ENCODE measurements at regions not wholly inside any gene's neighbourhood (a gene's known extent, or its start where the extent isn't known, plus 50 kb on each side); places are given as distances from the start of the nearest gene placed in this dataset.

DNA sequence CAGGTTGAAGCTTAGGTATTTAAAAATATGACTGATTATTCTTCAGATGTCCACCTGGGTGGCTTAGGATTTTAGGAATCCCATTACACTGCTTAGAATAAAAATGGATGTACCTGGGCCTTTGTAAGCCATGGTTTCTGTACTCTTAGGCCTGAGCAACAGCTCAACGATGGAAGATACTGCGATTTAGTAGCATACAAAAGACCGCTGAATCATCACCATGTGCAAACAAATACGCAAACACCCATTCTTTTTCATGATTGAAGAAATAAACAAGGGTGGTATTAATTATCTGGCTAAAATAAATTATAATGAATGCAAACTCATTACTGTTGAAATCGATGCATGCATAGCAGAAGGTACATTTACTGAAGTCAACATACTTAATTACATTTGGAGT lies 188.9 kb downstream of the ZNF330 start:
- no peak for DNase-seq

DNA sequence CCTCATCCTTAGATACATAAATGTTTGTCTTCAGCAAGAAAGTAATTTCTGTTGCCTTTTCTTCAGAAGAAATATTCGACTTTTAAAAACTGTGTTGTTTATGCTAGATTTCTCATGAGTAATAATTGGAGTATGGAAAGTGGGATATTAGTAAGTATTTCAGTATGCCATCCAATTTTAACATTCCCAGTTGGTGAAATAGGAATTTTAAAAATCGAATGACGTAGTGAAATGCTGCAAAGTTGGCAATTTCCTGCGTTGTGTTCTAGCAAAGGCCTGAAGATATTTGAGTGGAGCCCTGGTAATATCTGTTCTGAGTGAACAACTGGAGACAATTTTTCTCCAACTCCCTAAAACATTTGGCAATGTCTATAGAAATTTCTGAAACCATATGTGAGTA lies 190.1 kb downstream of the ZNF330 start:
- no peak for DNase-seq

DNA sequence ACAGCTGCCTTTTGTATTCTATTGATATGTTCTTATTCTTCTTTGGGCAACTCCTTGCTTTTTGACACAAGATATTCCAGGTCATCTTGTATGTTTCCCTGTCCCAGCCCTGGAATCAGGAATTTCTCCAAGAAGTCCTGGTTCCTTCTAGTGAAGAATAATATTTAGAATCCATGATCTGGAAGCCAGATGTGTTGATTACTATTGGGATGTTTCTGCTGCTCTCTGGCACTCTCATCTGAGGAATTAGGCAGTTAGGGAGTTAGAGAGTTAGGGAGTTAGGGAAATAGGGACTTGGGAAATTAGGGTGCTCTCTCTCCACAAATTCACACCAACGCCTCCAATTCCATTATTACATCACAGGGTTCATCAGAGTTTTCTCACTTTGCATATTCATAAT lies 191.2 kb downstream of the ZNF330 start:
- no peak for DNase-seq

DNA sequence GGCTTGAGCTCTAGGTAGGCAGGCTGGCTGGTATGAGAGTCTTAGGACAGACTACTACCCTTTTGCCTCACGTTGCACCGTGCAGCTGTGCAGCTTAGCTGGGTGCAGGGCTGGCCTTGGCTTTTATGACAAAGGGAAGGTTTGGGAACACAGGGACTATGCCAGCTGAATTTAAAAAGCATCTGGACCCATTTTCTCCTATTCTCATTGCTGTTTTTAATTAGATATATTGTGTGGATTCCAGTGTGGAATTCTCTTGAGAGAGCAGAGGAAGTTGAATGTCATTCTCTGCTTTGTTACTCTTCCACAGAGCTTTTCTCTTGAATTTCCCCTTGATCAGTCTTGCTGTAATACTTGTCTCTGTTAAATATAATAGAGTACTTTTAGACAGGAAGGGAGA lies 192.7 kb downstream of the ZNF330 start:
- DNase-seq, result no peak

DNA sequence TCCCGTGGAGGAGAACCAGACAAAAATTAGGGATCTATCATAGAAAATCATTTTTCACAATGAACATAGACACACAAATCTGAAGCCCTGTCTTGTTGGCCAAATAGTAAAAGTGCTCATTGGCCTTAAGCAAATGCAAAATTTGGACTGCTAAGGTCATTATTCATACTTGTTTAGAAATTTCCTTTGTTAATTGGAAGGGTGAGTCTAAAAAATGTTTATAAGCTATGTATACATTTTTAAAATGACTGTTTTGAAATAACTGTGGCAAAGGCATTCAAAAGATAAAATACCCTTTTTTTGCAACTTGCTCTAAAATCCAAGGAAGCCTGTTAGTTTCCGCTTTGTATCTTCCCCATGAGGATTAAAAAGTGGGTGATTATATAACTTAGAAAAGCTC lies 195.0 kb downstream of the ZNF330 start:
- DNase-seq, result no peak

DNA sequence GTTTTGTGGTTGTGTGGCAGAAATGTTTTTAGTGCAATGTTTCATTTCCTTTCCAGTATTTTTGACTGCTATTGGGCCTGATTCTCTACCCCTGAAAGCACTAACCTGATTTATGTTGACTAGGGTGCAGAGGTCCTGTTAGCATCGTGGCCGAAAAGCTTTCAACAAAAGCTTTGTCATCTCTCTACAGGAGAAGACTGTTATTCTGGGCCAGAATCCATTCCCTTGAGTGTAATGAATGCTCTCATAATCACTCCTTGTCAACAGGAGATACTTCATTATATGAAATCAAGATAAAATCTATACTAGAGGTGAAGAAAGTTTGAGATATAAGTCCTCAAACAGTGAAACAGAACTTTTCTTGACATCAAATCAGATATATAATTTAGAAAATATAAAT lies 195.5 kb downstream of the ZNF330 start:
- no peak for DNase-seq

DNA sequence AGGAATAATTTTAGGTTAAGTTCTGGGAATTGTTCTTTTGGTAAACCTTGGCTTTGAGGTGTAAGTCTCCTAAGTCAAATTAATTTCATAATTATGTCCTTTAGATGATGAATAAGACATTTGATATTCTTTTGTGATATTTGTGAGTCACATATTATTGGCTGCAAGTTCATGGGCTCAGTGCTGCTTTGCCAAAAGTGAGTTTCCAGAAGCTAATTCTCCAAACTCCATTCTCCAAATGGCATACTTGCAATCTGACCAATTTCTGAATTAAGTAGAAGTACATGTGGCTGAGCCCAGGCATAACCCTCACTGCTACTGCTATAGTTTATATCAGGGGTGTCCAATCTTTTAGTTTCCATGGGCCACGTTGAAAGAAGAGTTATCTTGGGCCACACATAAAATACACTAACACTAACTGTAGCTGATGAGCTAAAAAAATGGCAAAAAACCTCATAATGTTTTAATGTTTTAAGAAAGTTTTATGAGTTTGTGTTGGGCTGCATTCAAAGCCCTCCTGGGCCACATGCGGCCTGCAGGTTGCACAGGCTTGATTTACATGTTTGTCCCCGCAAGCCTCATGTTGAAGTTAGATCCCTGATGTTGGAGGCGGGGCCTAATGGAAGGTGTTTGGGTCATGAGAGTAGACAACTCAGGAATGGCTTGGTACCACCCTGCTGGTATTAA lies 196.1 kb downstream of the ZNF330 start:
- DNase-seq, result no peak

DNA sequence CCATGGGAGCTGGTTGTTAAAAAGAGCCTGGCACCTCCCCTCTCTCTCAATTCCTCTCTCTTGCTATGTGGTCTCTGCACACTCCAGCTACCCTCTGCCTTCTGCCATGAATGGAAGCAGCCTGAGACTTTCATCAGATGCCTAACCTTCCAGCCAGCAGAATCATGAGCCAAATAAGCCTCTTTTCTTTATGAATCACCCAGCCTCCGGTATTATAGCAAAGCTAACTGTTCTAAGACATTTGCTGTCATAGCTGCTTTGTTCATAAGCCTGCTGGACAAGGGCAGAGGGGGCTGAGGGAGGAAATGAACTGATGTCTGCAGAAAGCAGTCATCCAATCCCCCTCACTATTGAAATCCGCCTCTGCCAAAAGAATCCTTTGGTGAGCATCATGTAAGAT lies 196.7 kb downstream of the ZNF330 start:
- no peak for DNase-seq

DNA sequence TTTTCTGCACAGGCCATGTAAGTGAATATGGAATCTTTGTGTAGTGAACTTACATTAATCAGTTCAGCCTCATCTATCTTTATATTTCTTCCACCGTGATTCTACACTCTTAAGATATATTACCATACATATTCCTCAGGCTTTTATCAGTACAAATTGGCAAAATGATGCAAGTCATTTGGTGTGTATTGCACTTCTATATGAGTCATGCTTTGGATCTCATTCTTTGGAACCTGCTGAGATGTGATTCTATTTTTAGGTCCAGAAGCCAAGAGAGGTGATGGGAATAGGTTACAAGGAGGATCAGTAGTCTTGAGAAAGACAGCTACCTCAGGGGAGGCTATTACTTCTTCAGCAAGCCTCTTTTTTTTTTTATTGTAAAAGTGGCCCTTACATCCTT lies 204.4 kb downstream of the ZNF330 start:
- no peak for DNase-seq

DNA sequence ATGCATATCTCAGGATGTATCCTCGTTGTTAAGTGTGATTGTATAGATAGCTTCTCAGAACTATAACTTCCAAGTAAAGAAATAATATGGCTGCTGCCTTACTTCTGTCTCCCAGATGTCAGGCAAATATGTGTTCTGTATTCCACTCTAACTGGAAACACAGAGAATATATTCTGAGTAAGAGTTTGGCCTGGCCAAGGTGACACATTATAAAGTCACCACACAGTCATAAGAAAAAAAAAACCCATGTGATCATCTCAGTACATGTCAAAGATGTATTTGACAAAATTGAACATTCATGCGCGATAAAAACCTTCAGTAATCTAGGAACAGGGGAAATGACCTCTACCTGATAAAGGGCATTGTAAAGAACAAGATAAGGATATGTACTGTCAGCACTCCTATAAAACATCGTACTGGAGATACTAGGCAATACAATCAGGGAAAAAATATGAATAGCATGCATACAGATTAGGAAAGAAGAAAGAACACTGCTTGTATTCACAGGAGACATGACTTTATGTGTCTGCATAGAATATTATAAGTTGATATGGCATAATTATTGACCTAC lies 207.1 kb downstream of the ZNF330 start:
- no peak for DNase-seq

DNA sequence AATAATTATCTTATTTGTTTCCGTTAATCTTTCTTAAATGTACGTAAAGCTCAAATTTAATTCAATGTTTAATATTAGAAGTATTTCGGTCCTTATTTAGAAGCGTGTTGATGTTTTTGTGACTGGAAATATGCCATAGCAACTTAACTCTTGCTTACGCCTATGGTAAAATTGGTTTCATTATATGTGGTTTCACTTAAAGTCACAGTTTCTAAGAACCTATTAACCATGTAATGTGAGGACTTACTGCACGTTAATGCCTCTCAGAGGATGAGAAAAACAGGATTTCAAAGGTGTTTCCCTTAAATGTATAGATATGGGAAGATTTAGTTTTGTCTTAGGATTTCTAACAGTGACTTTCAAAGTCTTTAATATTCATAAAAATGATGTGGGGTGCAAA lies 206.4 kb upstream of the IL15 start:
- no peak for DNase-seq

DNA sequence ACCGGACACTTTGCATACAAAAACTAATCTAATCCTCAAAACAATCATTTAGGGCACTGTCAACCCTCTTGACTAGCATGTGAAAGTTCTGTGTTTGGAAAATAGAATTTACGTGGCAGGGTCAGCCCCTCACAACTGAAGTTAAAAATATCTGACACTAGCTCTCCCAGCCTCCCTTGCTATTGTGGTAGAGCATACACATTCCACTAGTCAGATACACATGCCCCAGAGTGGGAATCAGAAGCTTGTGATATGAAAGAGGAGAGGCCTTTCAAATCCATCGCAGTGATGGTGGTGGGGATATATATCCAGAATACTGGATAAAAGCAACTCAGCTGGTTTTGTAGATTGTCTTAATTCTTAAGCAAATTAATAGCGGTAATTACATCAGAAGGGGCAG lies 205.7 kb upstream of the IL15 start:
- no peak for DNase-seq

DNA sequence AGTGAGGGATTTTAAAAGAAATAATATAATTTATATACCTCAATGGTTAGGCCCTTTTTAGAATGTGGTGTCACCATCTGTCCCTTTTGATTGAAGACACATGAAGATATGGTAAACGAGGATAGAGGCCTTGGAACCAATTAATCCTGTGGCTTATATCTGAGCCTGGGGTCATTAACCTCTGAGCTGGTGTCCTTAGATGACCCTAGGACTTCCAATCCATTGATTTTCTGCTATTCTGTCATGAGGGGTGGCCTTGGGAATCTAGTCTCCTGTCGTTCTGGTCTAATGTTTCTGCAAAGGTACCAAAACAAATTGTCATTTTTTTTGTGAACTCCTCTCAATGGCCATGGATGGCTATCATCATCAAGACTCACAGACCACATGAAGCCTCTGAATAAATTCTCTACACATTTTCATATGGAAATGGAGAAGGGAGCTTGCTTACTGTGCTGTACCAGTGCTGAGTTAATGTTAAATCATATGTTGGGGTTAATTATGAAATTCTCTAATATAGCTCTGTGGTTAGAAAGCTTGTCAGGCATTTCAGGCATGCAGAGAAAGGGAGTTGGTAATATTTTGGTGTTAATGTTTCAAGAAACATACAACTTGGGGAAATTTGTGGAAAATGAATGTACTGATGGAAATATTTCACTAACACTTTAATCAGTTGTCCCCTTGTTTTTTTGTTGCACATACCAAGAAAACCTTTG lies 204.2 kb upstream of the IL15 start:
- no peak for DNase-seq

DNA sequence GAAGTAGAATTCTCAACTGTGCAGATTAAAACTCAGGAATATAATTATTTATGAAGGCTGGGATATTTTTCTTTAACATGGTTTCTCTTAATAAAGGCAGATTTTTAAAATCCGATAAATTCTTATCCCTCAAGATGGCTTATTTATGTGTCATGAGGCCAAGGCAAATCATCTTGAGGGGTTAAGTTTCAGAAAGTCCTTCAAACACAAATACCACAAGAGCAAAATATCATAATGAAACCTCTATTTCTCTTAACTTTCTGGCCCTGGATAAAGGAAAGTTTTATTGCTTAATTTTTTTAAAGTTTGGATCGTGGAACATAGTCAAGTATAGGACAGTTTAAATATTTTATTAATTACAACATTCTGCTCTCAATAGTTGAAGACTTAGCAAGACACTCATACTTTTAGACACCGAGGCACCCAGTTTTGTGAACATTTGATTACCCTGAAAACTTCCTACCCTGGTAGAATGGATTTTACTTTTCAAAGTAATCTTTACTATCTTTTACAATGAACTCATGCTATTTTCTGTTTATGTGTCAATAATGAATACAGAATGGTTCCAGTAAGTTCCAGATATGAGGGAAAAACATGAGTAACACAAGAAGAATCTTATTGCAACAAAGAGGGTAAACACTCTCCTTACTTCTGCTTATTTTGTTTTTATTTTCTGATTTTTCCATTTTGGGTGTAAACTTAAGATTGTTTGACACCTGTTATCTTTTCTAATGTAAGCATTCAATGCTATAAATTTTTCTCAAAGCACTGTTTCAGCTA lies 200.7 kb upstream of the IL15 start:
- DNase-seq, result no peak

DNA sequence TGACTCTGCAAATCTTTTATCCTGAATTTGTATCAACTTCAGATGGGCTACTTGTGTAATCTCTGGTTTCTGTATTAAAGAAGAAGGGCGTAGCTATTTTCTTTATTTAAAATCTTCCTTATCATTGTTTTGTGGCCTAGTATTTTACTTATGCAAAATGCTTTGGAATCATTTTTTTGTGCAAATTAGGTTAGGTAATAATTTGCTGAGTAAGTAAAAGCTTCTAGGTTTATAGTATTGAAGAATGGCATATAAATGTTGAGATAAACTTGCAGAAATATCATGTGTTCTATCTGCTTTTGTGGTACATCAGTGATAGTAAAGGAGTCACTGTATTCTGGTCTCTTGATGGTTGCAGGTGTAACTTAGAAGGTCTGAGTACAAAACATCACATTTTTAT lies 197.2 kb upstream of the IL15 start:
- no peak for DNase-seq

DNA sequence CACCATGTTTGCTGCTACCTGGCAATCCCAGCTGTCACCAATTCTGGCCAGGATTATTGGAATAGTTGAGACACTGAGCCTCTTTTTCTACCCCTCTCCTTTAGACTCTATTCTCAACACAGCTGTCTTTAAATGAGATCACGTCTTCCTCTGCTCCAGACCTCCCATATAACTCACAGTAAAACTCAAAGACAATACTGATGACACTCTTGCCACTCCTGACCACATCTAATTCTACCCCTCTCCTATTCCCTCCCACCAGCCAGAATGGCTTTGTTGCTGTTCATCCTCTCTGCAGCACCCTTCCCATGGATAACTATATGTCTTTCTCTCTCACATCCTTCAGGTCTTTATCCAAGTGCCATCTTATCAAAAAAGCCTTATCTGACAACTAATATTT lies 188.6 kb upstream of the IL15 start:
- DNase-seq, result no peak

DNA sequence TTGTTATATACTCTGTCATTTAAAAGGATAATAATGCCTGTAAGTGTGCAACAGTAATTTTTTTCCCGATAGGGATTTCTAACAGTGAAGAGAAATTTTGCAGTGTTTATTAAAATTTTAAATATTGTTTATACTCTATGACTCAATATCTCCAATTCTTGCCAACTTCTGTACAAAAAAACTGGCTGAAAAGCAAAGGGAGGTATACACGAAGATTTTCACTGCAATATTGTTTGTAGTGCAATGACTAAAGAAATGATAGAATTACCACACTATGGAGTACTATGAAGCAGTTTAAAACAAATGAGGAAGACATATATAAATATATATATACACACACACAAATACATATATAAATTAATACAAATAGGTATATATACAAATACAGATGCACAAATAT lies 187.9 kb upstream of the IL15 start:
- no peak for DNase-seq

DNA sequence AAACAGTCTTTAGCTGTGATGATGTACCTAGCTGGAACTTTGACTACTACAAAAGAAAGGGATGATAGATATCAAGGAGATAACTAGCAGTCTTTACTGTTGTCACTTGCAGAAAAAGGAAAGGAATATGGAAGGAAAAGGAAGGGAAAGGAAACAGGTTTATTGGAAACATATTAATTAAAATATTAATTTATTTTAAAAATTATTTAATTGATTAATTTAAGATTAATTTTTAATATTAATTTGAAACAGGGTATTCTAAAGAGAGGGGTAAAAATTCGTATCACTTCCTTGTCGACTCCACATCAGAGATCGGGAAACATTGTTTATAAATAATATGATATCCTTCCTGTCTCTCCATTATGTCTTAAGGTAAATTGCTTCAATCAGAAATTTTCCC lies 186.5 kb upstream of the IL15 start:
- DNase-seq, result no peak

DNA sequence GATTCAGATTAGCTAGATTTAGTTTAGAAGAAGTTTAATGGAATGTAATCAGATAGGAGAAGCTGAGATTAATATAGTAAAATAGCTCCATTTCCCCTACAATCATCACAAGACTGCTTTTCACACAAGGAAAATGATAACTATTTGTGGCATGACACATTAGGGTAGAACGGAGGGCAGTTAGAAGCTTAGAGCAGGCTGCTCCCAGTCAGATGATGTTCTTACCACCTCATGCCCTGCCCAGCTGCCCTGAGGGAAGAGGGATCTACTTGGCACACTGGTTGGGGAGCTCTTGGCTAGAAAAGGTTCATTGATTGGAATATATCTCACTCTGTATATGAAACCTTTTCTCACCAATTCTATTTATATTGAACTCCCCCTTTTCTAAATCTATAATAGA lies 180.7 kb upstream of the IL15 start:
- no peak for DNase-seq

DNA sequence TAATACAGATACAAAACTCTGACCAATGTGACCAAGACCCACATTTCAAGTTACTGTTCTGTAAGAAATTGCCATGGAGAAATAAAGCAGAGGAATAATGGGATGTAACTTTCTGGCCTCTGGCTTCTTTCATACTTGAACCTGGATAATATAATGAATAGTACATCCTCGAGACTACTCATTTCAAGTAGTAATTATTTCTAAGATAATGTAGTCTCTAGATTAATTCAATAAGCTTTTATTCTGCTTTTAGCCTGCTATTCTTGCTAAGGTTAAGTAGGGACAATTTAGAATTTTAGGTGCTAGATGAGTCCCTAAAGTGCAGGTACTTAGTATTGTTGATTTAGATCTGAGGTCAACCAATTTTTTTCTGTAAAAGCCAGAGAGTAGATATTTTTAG lies 178.7 kb upstream of the IL15 start:
- DNase-seq, result no peak

DNA sequence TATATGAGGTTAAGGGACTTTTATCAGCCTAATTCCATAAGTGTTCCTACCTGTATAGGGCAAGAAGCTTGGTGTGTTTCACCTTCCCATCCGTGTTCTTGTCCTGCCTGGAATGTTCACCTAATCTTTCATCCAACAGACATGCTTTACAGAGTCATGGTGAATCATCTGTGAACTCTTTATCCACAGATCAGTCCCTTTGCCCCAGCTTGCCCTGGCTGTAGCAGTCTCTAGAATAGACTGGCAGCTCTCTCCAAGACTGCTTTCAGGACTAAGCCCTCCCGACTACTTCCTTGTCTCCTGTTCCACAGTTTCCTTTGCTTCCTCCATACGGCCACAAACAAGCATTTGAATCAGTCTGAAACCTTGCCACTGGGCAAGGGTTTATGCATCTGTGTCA lies 177.9 kb upstream of the IL15 start:
- no peak for DNase-seq

DNA sequence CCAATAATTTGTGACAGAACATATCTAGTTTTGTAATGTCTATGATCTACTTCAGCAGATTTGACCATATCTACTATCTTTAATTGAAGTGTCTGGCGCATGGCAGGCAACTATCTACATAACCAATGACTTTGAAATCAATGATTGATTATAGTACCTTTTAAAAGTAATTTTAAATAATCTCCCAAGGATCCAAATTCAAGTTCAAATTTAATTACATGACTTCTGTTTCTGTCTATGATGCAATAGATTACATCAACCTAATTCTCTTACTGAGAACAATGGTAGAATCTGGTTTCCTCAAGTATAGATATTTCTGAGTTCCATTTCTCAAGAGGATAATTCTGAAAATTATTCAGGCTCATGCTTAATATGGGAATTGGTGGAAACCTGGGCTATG lies 177.4 kb upstream of the IL15 start:
- no peak for DNase-seq

DNA sequence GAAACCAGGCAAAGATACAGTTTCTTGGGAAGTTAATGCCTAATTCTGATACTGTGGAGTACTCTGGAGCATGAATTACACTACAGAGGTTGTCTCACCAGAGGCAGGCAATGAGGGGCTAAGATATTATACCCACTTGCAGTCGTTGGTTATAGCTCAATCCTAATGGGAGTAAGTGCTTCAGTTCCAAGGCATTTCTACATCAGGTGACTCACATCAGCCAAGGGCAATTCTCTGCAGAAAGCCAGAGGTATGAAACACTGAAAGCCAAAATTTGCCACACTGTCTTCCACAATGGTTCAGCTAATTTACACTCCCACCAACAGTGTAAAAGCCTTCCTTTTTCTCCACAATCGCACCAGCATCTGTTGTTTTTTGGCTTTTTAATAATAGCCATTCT lies 174.0 kb upstream of the IL15 start:
- no peak for DNase-seq

DNA sequence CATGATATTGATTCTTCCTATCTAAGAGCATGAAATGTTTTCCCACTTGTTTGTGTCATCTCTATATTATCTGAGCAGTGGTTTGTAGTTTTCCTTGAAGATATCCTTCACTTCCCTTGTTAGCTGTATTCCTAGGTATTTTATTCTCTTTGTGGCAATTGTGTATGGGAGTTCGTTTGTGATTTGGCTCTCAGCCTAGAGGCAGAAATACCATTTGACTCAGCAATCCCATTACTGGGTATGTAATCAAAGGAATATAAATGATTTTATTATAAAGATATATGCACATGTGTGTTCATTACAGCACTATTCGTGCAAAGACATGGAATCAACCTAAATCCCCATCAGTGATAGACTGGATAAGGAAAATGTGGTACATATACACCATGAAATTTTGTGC lies 172.7 kb upstream of the IL15 start:
- no peak for DNase-seq
